Amniotic stem cell (primary cell): ENCODE measurements at regions not wholly inside any gene's neighbourhood (a gene's known extent, or its start where the extent isn't known, plus 50 kb on each side); places are given as distances from the start of the nearest gene placed in this dataset.
"Not testable (repeated sequence)": the region's sequence is repeated elsewhere in the genome, so short reads cannot be mapped to it uniquely, and the experiment has no call there.

Experiments
- DNase-seq: peaks from one replicate; lab custom pipeline; 2025; lab: John Stamatoyannopoulos, UW

DNA sequence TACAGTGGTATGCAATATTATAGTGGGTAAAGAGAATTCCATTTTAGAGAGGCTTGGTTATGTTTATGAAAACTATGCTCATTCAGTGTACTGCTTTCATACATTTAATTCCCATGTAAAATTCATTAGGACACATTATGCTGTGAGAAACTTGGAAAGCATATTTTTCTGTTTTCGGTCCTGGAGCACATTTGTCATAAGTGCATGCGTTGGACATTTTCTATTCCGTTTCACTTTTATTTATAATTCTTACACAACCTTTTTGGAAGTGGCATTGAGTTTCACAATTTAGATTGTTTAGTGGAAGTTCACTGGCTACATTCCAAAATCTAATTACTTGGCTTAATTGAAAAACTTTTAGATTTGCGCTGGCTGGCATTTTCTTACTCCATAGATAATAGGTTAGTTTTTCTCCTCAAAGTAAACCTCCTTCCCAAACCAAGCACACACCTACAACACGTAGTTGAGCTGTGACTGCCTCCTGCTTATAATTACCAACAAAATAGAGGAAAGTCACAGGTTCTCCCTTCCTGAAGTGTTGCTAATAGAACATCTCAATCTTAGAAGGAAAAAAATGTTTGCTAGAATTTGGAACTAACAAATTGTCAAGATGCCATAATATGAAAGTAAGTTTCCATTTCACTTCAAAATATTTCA is 938.5 kb downstream of the TRHDE start:
- no peak for DNase-seq

DNA sequence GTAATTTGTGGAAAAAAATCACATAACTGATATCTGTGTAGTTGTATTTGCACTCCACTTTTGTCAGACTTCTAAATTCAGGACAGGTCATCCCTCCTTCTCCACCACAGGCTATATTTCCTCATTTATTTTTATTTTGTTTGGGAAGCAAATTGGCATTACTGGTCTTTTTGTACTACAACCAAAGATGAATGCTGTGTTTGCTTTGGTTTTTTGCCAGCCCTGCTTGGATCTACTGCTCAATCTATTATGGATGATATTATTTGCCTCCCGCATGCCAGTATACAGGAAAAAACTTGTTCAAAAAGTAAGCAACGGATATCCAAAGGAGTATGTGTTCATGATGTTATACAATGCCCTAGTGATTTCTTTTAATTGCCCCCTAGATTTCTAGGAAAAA is 948.8 kb downstream of the TRHDE start:
- DNase-seq = no peak

DNA sequence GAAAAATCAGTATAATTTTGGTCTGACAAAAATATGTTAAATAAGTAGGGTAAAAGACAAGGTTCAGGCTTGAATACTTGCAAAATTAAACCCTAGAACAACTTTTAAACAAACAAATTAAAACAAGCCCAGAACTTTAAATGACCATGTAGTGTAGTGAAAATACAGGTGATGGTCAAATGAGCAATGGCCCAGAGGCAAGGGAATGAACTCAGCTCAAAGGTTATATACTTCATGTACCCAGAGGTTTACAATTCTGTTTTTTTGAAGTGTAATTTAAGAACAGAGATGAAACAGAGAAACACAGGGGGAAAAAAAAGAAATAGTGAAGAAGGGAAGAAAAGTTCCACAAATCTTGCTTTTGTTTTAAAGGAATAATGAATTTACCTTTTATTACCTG is 949.2 kb downstream of the TRHDE start:
- no peak for DNase-seq

DNA sequence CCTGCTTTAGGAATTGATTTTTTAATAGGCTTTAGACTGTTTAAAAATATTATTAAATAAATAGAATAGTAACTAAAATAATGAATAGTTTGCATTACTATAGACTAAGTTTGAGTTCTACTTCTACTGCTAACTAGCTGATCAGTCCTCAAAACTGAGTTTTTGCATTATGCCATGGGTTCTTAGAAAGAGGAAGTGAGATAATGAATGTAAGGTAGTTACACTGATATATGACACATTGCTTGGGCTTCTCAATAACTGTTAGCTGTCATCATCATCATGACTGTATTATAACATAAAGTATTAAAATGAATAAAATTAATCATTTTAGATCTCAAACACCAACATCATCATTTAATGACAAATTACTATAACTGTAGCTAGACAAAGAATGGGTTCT is 949.7 kb downstream of the TRHDE start:
- no peak for DNase-seq

DNA sequence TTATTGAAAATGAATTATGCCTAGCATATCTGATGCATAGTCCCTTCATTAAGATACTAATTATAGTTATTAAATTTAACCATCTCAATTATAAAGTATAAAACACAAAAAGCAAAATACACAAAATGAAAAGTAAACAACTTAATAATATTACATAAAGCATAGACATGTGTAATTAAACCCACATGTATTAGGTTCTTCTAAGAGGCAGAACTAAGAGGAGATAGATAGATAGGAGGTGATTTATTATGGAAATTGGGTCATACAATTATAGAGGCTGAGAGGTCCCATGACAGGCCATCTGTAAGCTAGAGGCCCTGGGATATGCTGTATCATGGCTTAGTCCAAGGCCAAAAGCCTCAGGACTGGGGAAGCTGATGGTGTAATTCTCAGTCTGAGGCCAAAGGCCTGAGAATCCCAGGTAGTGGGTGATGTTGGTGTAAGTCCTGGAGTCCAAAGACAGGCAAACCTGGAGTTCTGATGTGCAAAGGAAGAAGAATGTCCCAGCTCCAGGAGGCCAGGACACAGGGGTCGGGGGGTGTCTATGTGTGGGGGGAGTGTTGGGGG is 953.3 kb downstream of the TRHDE start:
- DNase-seq = no peak

DNA sequence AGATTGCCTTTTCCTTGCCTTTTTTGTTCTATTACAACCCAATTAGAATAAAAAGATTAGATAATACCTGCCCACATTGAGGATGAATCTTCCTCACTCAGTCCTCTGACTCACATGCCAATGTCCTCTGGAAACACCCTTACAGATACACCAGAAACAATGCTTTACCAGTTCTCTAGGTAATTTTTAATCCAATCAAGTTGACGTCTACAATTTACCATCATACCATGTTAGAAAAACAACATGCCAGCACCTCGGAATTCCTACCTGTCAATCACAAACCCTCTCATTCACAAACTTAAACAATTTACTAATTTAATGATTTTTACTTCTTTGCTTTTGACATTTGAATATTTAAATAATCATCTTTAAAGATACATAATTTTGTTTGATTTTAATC is 953.8 kb downstream of the TRHDE start:
- no peak for DNase-seq

DNA sequence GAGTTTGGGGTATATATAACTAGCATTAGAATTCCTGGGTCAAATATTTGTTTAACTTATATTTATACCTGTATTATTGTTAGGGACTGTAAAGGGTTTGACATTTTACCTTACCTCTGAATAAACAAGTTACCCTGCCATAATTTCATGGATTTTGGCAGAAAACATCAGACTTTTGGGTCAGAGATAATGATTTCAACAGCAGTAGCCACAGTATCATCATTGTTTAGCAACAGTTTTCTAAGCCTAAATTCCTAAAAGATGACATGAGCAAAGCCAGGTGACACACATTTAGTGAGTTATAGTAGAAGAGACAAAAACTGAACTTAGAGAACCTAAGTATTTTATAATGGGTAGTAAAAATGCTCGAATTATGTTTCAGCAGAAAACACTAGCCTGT is 954.4 kb downstream of the TRHDE start:
- no peak for DNase-seq

DNA sequence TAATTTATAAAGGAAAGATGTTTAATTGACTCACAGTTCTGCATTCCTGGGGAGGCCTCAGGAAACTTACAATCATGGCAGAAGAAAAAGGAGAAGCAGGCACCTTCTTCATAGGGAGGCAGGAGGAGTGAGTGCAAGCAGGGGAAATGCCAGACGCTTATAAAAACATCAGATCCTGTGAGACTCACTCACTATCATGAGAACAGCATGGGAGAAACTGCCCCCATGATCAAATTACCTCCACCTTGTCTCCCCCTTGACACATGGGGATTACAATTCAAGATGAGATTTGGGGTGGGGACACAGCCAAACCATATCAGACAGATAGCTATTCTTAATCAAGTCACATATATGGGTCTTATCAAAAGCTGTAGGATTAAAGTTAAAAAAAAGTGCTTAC is 956.7 kb downstream of the TRHDE start:
- DNase-seq = not testable (repeated sequence)

DNA sequence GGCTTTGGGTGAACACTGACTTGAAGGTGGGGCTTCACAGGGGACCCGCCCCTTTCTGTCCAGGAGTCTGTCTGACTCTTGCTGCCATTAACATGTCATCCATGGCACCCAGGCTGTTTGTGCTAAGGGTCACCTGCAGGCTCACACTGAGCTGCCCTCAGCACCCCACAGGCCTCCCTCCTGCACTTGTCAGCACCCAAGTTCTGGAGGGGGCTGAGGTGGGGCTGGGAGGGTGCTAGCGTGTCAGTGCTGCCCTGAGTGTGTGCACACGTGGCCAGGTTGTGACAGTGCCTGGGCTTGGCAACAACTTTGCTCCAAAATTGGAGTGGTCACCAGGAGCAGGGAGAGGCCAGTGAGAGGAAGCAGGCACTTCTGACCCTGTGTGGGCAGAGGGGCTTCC is 963.2 kb downstream of the TRHDE start:
- DNase-seq = no peak

DNA sequence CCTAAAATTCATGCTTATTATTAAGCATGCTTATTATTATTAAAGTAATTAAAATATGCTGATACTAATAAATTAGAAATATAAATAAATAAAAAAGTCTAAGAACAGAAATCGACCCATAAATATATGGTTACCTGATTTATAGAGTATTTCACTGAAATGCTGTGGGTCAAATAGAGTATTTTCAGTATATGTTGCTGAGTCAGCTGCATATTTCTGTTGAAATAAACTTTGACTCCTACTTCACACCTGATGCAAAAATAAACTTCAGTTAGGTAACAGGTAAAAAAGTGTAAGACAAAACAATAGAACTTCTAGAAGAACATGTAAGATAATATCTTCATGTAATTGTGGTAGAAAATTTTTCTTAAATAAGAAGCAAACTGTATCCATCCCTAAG is 967.9 kb downstream of the TRHDE start:
- no peak for DNase-seq

DNA sequence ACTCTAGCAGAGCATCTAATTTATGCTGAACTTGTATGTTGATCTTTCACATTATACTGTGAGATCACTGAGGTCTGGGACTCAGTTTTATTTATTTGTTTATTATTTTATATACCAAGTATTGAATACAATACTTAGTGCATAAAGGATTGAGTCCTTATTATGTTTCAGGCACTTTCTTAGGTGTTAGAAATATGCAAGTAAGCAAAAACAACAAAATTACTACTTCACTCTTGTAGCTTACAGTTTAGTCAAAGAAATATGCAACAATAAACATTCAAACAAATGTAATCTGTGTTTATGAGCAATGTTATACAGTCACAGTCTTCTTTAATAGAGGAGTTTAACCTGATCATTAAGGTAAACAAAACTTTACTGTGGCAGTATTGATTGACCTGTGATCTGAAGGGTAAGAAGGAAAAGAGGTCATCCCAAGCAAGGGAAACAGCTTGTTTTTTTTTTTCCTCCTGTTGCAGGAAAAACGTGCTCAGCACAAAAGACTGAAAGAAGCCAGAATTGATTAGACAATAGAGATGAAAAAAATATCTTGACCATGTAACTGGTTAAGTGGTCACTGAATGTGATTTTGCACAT is 990.7 kb downstream of the TRHDE start:
- no peak for DNase-seq

DNA sequence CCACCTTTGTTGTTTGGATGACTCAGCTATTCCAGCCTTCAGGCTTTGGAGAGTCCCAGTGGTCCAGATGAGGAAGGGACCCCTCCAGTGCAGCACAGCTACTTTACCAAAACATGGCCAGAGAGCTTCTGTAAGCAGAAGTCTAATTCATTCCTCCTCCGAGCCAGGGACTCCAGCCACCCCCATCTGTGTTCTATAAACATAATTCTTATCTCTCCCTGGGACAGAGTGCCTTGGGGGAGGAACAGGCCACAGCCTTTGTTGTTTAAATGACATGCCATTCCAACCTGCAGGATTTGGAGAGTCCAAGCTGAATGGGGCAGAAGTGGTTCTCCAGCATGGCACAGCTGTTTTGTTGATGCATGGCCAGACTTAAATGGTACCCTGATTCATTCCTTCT is 994.0 kb downstream of the TRHDE start:
- no peak for DNase-seq

DNA sequence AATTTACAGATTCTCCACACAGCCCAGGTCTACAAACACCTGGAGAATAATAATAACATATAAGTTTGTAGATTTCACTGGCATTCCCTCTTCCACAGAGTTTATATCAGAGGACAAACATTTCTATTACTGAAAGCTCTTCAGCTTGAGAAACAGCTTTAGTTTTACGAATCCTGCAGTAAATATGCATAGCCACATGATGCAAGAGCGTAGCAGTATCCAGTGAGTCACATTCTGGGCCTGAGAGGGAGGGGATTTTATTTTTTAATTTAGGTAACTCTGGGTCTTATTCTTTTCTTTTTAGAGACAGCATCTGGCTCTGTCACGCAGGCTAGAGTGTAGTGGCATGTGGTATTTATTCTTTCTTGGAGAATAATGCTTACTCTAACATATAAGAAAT is 1002.8 kb downstream of the TRHDE start:
- no peak for DNase-seq

DNA sequence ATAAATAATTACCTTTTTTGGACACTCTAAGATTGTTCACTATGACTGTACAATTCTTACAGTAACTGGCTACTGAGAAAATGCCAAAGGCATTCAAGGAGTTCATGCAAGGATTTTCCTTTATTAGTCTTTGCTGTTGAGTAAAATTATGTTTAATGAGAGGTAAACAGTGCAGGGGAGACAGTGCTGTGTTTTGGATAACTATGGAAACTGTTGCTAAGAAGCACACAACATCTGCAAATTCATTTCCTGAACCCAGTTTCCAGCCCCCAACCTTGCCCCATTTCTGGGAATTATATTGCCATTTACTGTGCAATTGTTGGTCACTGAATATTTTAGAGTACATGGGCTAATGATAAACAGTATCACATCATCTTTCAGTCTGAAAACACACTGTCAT is 1005.8 kb downstream of the TRHDE start:
- no peak for DNase-seq

DNA sequence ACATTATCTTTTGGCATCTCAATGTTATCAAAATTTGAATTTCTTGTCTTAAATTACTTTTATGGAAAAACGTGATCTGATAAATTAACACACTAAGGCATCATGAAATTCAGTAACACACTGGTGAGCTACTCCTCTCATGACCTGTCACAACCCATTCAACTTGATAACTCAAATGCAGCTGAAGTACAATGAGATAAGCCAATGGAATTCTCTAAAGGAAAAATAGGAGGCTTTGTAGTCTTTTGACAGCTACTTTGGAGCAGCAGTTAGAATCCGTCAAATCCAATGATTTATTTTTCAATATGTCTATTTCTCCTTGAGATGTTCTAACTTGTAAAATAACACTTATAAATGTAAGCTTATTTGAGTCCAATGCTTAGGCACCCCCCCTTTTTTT is 1029.4 kb downstream of the TRHDE start:
- DNase-seq = no peak

DNA sequence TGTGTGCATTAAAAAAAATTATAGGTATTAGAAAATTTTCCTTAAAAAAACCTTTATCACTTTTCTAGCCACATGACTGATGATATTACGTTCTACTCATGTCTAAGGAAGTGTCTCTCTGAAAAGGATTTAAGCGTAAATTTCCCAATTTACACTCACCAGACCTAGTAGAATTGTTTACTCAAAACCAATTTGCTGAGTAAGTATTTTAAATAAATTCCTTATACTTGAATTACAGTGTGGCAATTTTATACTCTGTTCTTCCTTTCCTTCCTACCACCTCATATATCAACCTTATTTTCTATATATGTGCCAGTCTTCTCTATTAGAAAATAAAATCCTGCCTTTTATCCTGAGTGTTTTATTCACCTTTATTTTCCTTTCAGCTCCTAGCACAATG is 1035.1 kb downstream of the TRHDE start:
- no peak for DNase-seq

DNA sequence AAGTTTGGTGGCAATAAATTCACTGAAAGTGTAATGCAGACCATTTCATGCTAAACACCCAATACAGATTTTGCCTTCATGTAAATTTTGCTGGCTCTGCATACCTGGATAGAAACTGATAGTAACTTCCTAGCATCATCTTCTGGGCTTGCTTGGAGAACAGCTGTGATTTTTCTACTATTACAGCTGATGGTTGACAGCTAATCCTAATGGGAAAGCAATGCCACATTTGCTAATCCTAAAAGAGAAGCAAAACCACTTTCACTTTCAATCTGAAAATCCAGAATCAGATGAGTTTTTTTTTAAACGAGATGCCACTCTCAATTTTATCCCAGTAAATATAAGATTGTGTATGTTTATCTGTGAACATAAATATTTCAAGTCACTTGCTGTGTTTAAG is 1035.9 kb downstream of the TRHDE start:
- no peak for DNase-seq

DNA sequence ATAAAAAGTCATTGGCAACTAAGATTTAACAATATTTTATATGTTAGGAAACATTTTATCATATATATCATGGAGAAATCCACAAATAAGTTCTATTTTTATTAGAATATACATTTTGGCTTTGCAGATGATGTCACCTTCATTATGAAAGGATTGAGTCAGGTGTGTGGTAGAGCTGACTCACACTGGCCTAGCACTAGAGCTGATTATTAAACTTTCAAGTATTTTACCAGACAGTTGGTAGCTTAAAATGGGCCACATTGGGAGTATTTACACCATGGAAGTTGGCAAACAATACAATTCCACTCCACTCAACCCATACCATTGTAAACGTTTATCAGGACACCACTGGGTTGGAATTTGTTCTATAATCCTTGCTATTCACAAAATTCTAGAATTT is 1036.6 kb downstream of the TRHDE start:
- DNase-seq = no peak

DNA sequence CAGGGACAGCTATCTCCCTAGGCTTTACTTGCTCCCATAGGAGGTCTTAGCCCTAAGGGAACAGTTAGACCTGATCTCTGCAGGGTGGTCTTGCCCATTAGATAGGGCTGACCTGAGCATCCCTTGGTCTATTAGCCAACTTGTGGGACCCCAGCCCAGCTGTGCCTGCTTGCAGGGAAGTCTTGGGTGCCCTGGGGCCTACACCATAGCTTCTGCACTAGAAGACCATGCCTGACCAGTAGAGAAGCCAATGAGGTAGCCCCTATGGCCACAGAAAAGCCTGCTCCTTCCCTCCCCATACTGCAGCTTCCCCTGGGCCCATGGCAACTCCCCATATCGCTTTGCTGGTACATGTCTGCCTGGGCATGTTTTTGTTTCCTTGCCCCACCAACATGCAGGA is 1049.1 kb downstream of the TRHDE start:
- no peak for DNase-seq

DNA sequence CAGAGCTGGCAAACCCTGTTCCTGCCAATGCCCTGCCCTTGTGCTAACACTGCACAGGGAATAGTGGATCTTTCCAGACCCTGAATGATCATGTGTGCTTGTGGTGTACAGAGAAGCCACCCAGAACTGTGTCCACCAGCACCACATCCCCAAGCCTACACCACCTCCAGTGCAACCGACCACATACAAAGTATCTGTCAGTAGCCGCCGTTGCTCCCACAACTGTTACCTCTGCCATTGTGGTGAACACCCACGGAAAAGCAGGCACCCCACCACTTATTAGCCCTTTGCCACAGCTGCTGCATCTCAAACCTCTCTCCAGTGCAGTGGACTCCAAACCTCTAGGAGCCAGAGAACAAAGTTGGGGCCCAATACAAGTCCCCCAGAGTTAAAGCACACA is 1049.6 kb downstream of the TRHDE start:
- no peak for DNase-seq

DNA sequence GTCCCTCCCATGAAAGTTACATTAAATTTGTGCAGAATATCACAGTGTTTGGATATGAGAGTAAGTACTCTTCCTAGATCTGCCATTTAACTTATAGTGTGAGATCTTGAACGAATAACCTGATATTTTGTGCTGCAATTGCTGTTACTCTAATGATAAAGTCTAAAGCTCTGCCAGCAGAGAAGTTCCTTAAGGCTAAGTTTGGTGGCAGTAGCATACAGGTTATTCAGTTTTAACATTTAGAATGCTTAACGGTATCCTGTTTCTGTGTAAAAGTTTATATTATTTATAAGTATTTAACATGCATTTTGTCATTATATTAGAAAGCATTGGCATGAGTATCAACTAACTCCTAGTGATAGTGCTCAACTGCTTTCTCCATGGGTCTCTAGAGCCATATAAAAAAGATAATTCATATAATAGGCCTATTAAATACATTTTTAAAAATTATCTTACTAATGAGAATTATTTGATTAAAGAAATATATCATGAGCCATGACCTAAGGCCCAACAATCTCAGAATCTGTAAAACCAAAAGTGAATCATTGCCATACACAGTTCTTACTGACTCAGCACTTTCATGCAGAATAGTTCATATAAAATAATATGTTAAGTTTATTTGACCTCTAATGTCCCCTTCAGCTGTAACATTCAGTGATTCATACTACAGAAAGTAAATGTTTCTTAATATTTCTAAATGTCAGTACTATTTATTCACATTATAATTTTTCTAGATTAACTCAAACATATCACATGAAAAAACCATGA is 1058.6 kb downstream of the TRHDE start:
- DNase-seq = no peak

DNA sequence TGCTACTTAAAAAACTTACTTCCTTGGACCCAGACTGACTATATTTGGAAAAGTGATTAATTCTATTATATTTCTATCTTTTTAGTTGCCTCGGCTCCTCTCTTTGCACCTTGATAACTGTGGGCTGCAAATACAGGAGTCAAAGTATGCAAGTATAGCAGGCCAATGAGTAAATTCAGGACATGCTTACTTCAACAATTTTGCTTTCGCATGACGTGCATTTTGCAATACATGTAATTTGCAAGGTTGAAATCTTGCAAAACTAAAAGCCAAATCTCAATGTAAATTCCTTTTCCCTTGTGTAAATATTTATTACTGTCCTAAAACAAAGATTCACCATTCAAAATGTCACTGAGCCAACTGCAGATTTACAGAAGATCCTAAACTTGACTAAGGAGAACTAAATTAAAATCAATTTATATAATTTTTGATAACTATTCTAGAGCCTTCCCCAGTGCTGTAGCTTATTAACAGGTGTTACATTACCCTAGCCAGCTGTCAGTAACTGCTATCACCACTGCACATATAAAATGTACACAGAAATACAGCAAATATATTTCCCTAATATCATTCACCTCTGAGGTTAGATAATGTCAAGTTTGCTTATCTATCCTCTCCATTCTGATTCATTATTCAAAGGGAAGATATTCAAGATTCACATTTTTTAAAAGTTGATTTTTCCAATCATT is 1069.5 kb downstream of the TRHDE start:
- no peak for DNase-seq

DNA sequence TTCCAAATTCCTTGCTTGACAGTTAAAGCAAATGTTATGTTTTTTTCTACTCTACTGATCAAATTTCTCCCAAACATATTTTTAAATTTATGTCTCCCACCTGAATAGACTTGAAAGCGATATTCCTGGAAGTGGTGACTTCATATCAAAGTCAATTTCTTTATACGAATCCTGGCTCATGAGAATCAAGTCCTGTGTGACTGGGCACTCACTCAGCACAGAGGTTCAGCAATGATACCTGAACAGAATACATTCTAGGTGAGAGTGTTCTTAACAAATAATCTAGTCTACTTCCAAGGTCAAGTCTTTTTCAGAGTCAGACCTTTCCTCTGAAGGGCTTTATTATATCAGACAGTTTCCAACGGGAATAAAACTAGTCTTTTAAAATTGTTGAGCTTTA is 1070.6 kb downstream of the TRHDE start:
- no peak for DNase-seq
